AG09319 (cell line): ENCODE measurements at regions not wholly inside any gene's neighbourhood (a gene's known extent, or its start where the extent isn't known, plus 50 kb on each side); places are given as distances from the start of the nearest gene placed in this dataset.

ENCODE experiments used
- DNase-seq: peaks from one replicate; pipeline ENCODE4 v3.0.0-alpha.2; 2010; ENCODE audit warnings: low read depth; ENCODE audit errors: extremely low read depth
- CTCF ChIP-seq: IDR thresholded peaks from 2 replicates; pipeline ENCODE4 v1.5.1; 2011; ENCODE audit warnings: low read depth, mild to moderate bottlenecking, inconsistent platforms, low read length, moderate library complexity

DNA sequence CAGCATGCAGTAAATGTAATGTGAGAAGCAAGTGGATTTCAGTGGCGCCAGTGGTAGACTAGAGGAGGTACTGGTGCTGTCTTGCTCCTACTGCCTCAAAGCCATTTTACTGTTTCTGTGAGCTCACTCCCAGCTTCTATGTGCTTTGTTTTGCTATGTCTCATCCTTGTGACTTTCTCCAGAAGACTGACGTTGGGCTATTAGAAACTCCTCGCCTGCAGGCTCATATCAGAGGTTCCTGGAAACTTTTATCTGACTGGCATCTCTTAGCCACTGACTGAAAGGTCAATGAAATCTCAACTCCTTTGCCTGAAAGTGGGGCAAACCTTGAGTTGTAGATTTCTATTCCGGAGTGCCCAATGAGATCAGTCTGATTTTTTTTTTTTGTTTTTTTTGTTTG, 66.4 kb upstream of the SORCS1 start:
- TF ChIP-seq CTCF = no peak
- DNase-seq = no peak

- TF ChIP-seq CTCF = no peak
- no peak for DNase-seq
Measured at GRCh38 chr10:107215681-107216080, 51.2 kb upstream of the SORCS1 start.
